ENCODE measurements at regions not wholly inside any gene's neighbourhood (a gene's known extent, or its start where the extent isn't known, plus 50 kb on each side); places are given as distances from the start of the nearest gene placed in this dataset.

DNA sequence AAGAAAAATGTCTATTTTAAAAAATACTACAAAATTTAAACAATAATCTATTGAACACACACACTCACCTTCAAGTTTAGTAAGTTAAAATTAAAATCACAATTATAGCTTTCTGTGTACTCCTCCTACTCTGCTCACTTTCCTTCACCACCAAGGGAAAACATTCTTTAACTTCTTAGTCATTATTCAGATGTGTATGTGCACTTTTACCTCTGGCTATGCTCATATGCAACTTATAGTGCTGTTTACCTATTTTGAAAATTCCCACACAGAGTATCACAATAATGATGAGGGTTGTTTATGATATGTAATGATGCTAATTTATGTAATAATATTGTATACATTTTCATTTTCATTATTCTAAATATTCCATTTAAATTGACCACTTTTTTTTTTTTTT, 661.4 kb downstream of the MRPL39 start (continued):
- TF ChIP-seq, protein P1, sequence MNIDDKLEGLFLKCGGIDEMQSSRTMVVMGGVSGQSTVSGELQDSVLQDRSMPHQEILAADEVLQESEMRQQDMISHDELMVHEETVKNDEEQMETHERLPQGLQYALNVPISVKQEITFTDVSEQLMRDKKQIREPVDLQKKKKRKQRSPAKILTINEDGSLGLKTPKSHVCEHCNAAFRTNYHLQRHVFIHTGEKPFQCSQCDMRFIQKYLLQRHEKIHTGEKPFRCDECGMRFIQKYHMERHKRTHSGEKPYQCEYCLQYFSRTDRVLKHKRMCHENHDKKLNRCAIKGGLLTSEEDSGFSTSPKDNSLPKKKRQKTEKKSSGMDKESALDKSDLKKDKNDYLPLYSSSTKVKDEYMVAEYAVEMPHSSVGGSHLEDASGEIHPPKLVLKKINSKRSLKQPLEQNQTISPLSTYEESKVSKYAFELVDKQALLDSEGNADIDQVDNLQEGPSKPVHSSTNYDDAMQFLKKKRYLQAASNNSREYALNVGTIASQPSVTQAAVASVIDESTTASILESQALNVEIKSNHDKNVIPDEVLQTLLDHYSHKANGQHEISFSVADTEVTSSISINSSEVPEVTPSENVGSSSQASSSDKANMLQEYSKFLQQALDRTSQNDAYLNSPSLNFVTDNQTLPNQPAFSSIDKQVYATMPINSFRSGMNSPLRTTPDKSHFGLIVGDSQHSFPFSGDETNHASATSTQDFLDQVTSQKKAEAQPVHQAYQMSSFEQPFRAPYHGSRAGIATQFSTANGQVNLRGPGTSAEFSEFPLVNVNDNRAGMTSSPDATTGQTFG (tag by site-specific recombination; IDR thresholded peaks at IDR 0.05; ENCODE audit: borderline replicate concordance) = no peak
- TF ChIP-seq ZNF138 (tag by site-specific recombination; IDR thresholded peaks at IDR 0.05; ENCODE audit: borderline replicate concordance) = no peak
- TF ChIP-seq, protein P2, sequence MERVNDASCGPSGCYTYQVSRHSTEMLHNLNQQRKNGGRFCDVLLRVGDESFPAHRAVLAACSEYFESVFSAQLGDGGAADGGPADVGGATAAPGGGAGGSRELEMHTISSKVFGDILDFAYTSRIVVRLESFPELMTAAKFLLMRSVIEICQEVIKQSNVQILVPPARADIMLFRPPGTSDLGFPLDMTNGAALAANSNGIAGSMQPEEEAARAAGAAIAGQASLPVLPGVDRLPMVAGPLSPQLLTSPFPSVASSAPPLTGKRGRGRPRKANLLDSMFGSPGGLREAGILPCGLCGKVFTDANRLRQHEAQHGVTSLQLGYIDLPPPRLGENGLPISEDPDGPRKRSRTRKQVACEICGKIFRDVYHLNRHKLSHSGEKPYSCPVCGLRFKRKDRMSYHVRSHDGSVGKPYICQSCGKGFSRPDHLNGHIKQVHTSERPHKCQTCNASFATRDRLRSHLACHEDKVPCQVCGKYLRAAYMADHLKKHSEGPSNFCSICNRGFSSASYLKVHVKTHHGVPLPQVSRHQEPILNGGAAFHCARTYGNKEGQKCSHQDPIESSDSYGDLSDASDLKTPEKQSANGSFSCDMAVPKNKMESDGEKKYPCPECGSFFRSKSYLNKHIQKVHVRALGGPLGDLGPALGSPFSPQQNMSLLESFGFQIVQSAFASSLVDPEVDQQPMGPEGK (tag by site-specific recombination; IDR thresholded peaks at IDR 0.05) = no peak
- TF ChIP-seq ZNF10 (tag by site-specific recombination; IDR thresholded peaks at IDR 0.05) = no peak
- TF ChIP-seq, protein P3, sequence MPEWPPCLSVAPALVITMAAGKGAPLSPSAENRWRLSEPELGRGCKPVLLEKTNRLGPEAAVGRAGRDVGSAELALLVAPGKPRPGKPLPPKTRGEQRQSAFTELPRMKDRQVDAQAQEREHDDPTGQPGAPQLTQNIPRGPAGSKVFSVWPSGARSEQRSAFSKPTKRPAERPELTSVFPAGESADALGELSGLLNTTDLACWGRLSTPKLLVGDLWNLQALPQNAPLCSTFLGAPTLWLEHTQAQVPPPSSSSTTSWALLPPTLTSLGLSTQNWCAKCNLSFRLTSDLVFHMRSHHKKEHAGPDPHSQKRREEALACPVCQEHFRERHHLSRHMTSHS (tag by site-specific recombination; IDR thresholded peaks at IDR 0.05) = no peak
- no peak for TF ChIP-seq SALL2 (tag by site-specific recombination; IDR thresholded peaks at IDR 0.05; ENCODE audit: borderline replicate concordance)

DNA sequence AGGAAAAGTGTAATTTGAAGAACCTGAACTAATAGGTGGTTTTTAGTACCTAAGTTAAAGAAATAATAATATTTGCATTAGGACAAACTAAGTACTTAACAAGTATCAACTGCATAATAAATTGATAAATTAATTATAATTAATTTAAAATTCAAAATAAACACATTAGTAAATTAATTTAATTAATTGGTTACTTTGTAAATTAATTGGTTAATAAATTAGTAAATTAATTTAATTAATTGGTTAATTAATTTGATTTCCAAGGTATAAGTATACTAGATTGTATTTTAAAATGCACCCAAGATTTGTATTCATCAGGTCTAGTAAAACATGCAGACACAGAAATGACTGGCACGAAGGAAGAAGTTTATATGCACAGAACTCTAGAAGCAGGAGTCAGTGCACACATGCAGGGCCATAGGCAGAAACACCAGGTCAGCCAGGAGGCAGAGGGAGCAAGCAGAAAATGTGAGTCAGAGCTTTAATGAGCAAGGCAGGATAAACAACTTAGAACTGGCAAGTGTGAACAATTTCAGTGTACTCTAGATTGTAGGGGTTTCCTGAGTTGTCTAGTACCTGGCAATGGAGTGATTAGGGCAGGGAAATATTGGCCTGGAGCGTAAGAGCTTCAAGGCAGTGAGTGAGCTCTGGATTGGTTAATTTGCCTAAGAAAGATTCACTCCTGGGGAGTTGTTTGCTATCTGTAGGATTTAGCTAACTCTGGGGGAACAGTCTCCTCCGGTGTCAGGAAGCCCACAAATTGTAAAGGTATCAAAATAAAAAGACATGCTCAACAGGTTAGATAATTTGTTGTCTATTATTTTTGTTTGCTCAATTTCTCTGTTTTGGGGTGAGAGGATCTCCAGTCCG, 665.7 kb downstream of the MRPL39 start:
- POLR2A ChIA-PET = no interaction called here
- no peak for TF ChIP-seq ZNF426 (tag by site-specific recombination; IDR thresholded peaks at IDR 0.05)
- TF ChIP-seq ZFHX2 (tag by site-specific recombination; conservative IDR thresholded peaks at IDR 0.05) = no peak
- TF ChIP-seq, protein P4, sequence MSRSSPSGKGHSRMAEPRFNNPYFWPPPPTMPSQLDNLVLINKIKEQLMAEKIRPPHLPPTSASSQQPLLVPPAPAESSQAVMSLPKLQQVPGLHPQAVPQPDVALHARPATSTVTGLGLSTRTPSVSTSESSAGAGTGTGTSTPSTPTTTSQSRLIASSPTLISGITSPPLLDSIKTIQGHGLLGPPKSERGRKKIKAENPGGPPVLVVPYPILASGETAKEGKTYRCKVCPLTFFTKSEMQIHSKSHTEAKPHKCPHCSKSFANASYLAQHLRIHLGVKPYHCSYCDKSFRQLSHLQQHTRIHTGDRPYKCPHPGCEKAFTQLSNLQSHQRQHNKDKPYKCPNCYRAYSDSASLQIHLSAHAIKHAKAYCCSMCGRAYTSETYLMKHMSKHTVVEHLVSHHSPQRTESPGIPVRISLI (tag by site-specific recombination; IDR thresholded peaks at IDR 0.05) = no peak
- TF ChIP-seq SALL2 (tag by site-specific recombination; IDR thresholded peaks at IDR 0.05; ENCODE audit: borderline replicate concordance) = no peak
- no peak for TF ChIP-seq ZNF132 (tag by site-specific recombination; IDR thresholded peaks at IDR 0.05; ENCODE audit: borderline replicate concordance)
- TF ChIP-seq ZNF677 (tag by site-specific recombination; IDR thresholded peaks at IDR 0.05) = no peak
- TF ChIP-seq MZF1 (tag by site-specific recombination; IDR thresholded peaks at IDR 0.05; ENCODE audit: borderline replicate concordance) = no peak
- TF ChIP-seq, protein P2 (tag by site-specific recombination; IDR thresholded peaks at IDR 0.05) = no peak
- TF ChIP-seq, protein P5, sequence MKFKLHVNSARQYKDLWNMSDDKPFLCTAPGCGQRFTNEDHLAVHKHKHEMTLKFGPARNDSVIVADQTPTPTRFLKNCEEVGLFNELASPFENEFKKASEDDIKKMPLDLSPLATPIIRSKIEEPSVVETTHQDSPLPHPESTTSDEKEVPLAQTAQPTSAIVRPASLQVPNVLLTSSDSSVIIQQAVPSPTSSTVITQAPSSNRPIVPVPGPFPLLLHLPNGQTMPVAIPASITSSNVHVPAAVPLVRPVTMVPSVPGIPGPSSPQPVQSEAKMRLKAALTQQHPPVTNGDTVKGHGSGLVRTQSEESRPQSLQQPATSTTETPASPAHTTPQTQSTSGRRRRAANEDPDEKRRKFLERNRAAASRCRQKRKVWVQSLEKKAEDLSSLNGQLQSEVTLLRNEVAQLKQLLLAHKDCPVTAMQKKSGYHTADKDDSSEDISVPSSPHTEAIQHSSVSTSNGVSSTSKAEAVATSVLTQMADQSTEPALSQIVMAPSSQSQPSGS (tag by site-specific recombination; IDR thresholded peaks at IDR 0.05; ENCODE audit: low read depth) = no peak
- no peak overlapping the region for H3K4me3 ChIP-seq (ENCODE audit: low read depth, low read length)
- no peaks in the 10 kb centered on the region for H3K4me1 ChIP-seq (ENCODE audit: control insufficient read depth, insufficient read depth, low read length)
- no peaks in the 10 kb centered on the region for H3K9me3 ChIP-seq (ENCODE audit: control insufficient read depth, insufficient read depth, low read depth, low read length)
- CTCF ChIA-PET = interaction anchor here (1.1 kb wide), 1 partner anchor 27 kb away, joined by 5 read pairs; no protein-coding TSS in a partner anchor
- no peaks in the 10 kb centered on the region for H3K36me3 ChIP-seq (ENCODE audit: control insufficient read depth in 2 of 2, insufficient read depth in 1 of 2, low read length in 2 of 2)
- H3K27ac ChIP-seq (ENCODE audit: extremely low read depth, low read depth, low read length) = no peak overlapping the region

All from HEK293 (cell line).